ENCODE measurements at regions not wholly inside any gene's neighbourhood (a gene's known extent, or its start where the extent isn't known, plus 50 kb on each side); places are given as distances from the start of the nearest gene placed in this dataset.
"Not testable (repeated sequence)": the region's sequence is repeated elsewhere in the genome, so short reads cannot be mapped to it uniquely, and the experiment has no call there.

GRCh38 chr10:131025333-131025732 lies 286.2 kb downstream of the TCERG1L start:
- DNase-seq (ENCODE audit: low spot score), result no peak
- no peak for FAIRE-seq

GRCh38 chr10:131027256-131027655 lies 284.3 kb downstream of the TCERG1L start:
- FAIRE-seq, result no peak
- DNase-seq (ENCODE audit: low spot score), result no peak

GRCh38 chr10:131031346-131031745 lies 280.2 kb downstream of the TCERG1L start:
- FAIRE-seq, result no peak
- peak; percentile 8 for DNase-seq (ENCODE audit: low spot score)

- FAIRE-seq (no peak), DNase-seq (ENCODE audit: low spot score) (no peak)
These were observed 279.0 kb downstream of the TCERG1L start for GRCh38 chr10:131032329-131033165.

- DNase-seq (ENCODE audit: low spot score) (no peak), FAIRE-seq (no peak)
These were observed 278.1 kb downstream of the TCERG1L start for GRCh38 chr10:131033166-131034085.

- DNase-seq (ENCODE audit: low spot score) (no peak), FAIRE-seq (no peak)
These were observed 277.1 kb downstream of the TCERG1L start for GRCh38 chr10:131034451-131034850.

GRCh38 chr10:131035779-131036178 lies 275.7 kb downstream of the TCERG1L start:
- FAIRE-seq, result no peak
- DNase-seq (ENCODE audit: low spot score), result peak; percentile 11

- no peak for DNase-seq (ENCODE audit: low spot score)
- FAIRE-seq, result no peak
These were observed 273.5 kb downstream of the TCERG1L start for GRCh38 chr10:131038056-131038455.

- no peak for FAIRE-seq
- no peak for DNase-seq (ENCODE audit: low spot score)
These were observed 270.5 kb downstream of the TCERG1L start for GRCh38 chr10:131041031-131041430.

- no peak for FAIRE-seq
- DNase-seq (ENCODE audit: low spot score), result no peak
These were observed 270.1 kb downstream of the TCERG1L start for GRCh38 chr10:131041441-131041840.

- not testable (repeated sequence) for FAIRE-seq; DNase-seq (ENCODE audit: low spot score)
These were observed 269.5 kb downstream of the TCERG1L start for GRCh38 chr10:131042015-131042414.
